Kidney epithelial cell (primary cell): ENCODE measurements at regions not wholly inside any gene's neighbourhood (a gene's known extent, or its start where the extent isn't known, plus 50 kb on each side); places are given as distances from the start of the nearest gene placed in this dataset.
"Not testable (repeated sequence)": the region's sequence is repeated elsewhere in the genome, so short reads cannot be mapped to it uniquely, and the experiment has no call there.

Source experiments
- DNase-seq: peaks from one replicate; pipeline ENCODE4 v3.0.0-alpha.2; 2010; ENCODE audit warnings: low read depth
- H3K27me3 ChIP-seq: 2 replicates; pipeline ENCODE4 v1.6.0; 2011; ENCODE audit warnings: low read length; ENCODE audit not compliant: control insufficient read depth, insufficient read depth
- H3K36me3 ChIP-seq: 2 replicates; pipeline ENCODE4 v1.5.1; 2011; ENCODE audit warnings: low read length; ENCODE audit not compliant: control insufficient read depth, insufficient read depth
- H3K4me3 ChIP-seq: 2 replicates; pipeline ENCODE4 v1.5.1; 2011; ENCODE audit warnings: low read depth, mild to moderate bottlenecking, control low read depth, low read length
- TF ChIP-seq, protein P1 (sequence below): IDR thresholded peaks from 2 replicates; pipeline ENCODE4 v1.5.1; 2011; ENCODE audit warnings: mild to moderate bottlenecking, moderate library complexity, low read length, control low read depth, inconsistent platforms; ENCODE audit not compliant: insufficient read depth, poor library complexity, severe bottlenecking

GRCh38 chr5:101068298-101068697 lies 165.2 kb upstream of the ST8SIA4 start:
- TF ChIP-seq, protein P1, sequence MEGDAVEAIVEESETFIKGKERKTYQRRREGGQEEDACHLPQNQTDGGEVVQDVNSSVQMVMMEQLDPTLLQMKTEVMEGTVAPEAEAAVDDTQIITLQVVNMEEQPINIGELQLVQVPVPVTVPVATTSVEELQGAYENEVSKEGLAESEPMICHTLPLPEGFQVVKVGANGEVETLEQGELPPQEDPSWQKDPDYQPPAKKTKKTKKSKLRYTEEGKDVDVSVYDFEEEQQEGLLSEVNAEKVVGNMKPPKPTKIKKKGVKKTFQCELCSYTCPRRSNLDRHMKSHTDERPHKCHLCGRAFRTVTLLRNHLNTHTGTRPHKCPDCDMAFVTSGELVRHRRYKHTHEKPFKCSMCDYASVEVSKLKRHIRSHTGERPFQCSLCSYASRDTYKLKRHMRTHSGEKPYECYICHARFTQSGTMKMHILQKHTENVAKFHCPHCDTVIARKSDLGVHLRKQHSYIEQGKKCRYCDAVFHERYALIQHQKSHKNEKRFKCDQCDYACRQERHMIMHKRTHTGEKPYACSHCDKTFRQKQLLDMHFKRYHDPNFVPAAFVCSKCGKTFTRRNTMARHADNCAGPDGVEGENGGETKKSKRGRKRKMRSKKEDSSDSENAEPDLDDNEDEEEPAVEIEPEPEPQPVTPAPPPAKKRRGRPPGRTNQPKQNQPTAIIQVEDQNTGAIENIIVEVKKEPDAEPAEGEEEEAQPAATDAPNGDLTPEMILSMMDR: no peak
- no peak for DNase-seq
- H3K4me3 ChIP-seq: no peak overlapping the region
- no peaks in the 10 kb centered on the region for H3K27me3 ChIP-seq
- H3K36me3 ChIP-seq: no peaks in the 10 kb centered on the region

DNA sequence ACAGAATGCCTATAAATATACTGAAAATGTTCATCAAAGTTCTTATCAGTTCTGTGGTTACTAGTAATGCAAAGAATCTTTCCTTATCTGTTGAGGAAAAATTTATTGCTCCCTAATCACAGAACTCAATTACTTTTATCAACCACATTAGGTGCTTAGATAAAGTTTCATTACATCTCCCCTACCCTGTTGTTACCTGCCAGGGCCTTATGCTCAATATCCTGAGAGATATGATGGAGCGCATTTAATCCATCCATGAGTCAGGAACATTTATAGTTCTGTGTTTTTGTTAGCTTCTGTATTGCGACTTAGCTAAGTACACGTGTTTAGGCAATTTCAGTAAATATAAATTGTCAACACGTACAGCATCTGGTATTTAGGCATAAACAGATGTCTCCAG lies 164.3 kb upstream of the ST8SIA4 start:
- TF ChIP-seq, protein P1: no peak
- no peaks in the 10 kb centered on the region for H3K36me3 ChIP-seq
- H3K4me3 ChIP-seq: no peak overlapping the region
- no peaks in the 10 kb centered on the region for H3K27me3 ChIP-seq
- DNase-seq: no peak

DNA sequence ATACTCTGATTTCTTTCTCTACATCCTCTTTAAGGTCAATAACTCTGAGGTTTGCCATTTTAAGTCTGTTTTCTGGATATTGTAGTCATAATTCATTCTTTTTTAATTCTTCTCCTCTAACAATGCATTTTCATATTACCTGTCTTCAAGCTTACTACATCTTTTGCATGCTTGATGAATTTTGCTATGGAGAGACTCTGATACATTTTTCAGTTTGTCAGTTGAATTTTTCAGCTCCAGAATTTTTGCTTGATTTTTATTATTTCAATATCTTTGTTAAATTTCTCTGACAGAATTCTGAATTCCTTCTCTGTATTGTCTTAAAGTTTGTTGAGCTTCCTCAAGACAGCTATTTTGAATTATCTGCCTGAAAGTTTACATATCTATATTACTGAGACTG lies 159.8 kb upstream of the ST8SIA4 start:
- Histone ChIP-seq H3K4me3 (no peak overlapping the region), H3K27me3 (no peaks in the 10 kb centered on the region), H3K36me3 (no peaks in the 10 kb centered on the region)
- TF ChIP-seq, protein P1: no peak
- DNase-seq: no peak

GRCh38 chr5:101047181-101047580 lies 144.1 kb upstream of the ST8SIA4 start:
- DNase-seq: no peak
- no peaks in the 10 kb centered on the region for H3K27me3 ChIP-seq
- H3K4me3 ChIP-seq: no peak overlapping the region
- TF ChIP-seq, protein P1: no peak
- H3K36me3 ChIP-seq: no peaks in the 10 kb centered on the region

- Histone ChIP-seq H3K27me3 (no peaks in the 10 kb centered on the region), H3K36me3 (no peaks in the 10 kb centered on the region), H3K4me3 (no peak overlapping the region)
- TF ChIP-seq, protein P1: no peak
- no peak for DNase-seq
Measured at GRCh38 chr5:101045689-101046088, 142.6 kb upstream of the ST8SIA4 start.

GRCh38 chr5:101040002-101040401 lies 136.9 kb upstream of the ST8SIA4 start:
- not testable (repeated sequence) for DNase-seq, H3K27me3 ChIP-seq, H3K4me3 ChIP-seq

GRCh38 chr5:101036778-101037177 lies 133.7 kb upstream of the ST8SIA4 start:
- no peak overlapping the region for H3K4me3 ChIP-seq
- no peaks in the 10 kb centered on the region for H3K36me3 ChIP-seq
- H3K27me3 ChIP-seq: no peaks in the 10 kb centered on the region
- DNase-seq: no peak
- TF ChIP-seq, protein P1: no peak

More at GRCh38 chr5:101040002-101040401, 136.9 kb upstream of the ST8SIA4 start:
- not testable (repeated sequence) for H3K36me3 ChIP-seq
